ENCODE measurements at regions not wholly inside any gene's neighbourhood (a gene's known extent, or its start where the extent isn't known, plus 50 kb on each side); places are given as distances from the start of the nearest gene placed in this dataset.

DNA sequence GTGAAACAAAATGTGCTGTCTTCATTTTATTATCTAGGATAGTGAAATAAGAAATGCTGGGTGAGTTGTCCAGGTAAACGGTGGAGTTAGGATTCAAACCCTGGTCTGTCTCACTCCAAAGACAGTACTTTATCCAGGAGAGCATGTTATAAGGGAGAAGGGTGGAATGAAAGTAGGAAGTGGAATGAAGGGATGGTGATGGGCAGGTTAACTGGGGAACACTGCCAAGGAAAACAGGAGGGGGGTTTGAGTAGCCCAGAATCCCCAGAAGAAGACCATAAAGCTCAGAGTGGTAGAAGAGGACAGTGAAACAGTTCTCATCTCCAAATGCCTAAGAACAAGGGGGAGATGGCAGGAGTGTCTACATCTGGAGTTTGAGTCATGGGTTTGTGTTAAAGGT, 169.0 kb downstream of the BARX2 start:
- Mint-ChIP-seq H3K27me3 (ENCODE audit: low read depth) (peaks cover 13% of the 10 kb centered on the region), H3K36me3 (ENCODE audit: insufficient read depth in 1 of 3, low read depth in 3 of 3) (peaks cover 7 to 13% (median 8%) of the 10 kb centered on the region in 3 experiments), H3K27ac (no peak overlapping the region), H3K9me3 (peaks cover 21 to 35% of the 10 kb centered on the region in 2 experiments), H3K4me3 (no peak overlapping the region), H3K4me1 (no peaks in the 10 kb centered on the region)
- H3K4me1 ChIP-seq (ENCODE audit: insufficient read depth, low read length) = no peaks in the 10 kb centered on the region
- H3K9ac ChIP-seq (ENCODE audit: extremely low read depth, insufficient read length, low read length) = no peak overlapping the region
- H2BK12ac ChIP-seq (ENCODE audit: insufficient read length, low read depth, low read length) = no peak overlapping the region
- no peak overlapping the region for H4K8ac ChIP-seq (replicated peaks; ENCODE audit: insufficient read length, low read depth, low read length)
- no peaks in the 10 kb centered on the region for H3K23me2 ChIP-seq (ENCODE audit: insufficient read length, low read depth, low read length, poor library complexity, severe bottlenecking)
- H3K27ac ChIP-seq (ENCODE audit: insufficient read length, low read depth, low read length) = no peak overlapping the region
- no peak overlapping the region for H3K4ac ChIP-seq (ENCODE audit: low read depth, low read length)
- H3K27me3 ChIP-seq (ENCODE audit: insufficient read depth, low read length) = no peaks in the 10 kb centered on the region
- no peak overlapping the region for H3T11ph ChIP-seq (ENCODE audit: low read length)
- no peak overlapping the region for H2BK5ac ChIP-seq (ENCODE audit: insufficient read length, low read length)
- H4K91ac ChIP-seq (ENCODE audit: insufficient read length, low read depth, low read length) = no peak overlapping the region
- no peak overlapping the region for H3K14ac ChIP-seq (ENCODE audit: insufficient read depth, low read length)
- DNase-seq = no peak
- H2BK15ac ChIP-seq (ENCODE audit: low read depth, low read length) = no peak overlapping the region
- no peak overlapping the region for H2BK120ac ChIP-seq (ENCODE audit: low read depth, low read length, poor library complexity, severe bottlenecking)
- H3K79me2 ChIP-seq (ENCODE audit: insufficient read depth, low read length) = no peaks in the 10 kb centered on the region
- H2AK5ac ChIP-seq (ENCODE audit: insufficient read length, low read length) = no peak overlapping the region
- no peak overlapping the region for H2AFZ ChIP-seq (ENCODE audit: low read length)
- H2BK20ac ChIP-seq (ENCODE audit: low read depth, low read length, poor library complexity, severe bottlenecking) = no peak overlapping the region
- H3K4me2 ChIP-seq (ENCODE audit: insufficient read depth, insufficient read length, low read length) = no peak overlapping the region
- WGBS (ENCODE audit: extremely low coverage, insufficient read length, low lambda C conversion rate) = no CpG with 5 or more reads among the region's 1 CpG
- no peaks in the 10 kb centered on the region for H3K9me3 ChIP-seq (ENCODE audit: control insufficient read depth, low read depth, low read length)
- H3K79me1 ChIP-seq (ENCODE audit: insufficient read depth, low read depth, low read length, poor library complexity, severe bottlenecking) = no peaks in the 10 kb centered on the region
- H3K18ac ChIP-seq (ENCODE audit: insufficient read length, low read depth, low read length) = no peak overlapping the region
- TF ChIP-seq, protein P1, sequence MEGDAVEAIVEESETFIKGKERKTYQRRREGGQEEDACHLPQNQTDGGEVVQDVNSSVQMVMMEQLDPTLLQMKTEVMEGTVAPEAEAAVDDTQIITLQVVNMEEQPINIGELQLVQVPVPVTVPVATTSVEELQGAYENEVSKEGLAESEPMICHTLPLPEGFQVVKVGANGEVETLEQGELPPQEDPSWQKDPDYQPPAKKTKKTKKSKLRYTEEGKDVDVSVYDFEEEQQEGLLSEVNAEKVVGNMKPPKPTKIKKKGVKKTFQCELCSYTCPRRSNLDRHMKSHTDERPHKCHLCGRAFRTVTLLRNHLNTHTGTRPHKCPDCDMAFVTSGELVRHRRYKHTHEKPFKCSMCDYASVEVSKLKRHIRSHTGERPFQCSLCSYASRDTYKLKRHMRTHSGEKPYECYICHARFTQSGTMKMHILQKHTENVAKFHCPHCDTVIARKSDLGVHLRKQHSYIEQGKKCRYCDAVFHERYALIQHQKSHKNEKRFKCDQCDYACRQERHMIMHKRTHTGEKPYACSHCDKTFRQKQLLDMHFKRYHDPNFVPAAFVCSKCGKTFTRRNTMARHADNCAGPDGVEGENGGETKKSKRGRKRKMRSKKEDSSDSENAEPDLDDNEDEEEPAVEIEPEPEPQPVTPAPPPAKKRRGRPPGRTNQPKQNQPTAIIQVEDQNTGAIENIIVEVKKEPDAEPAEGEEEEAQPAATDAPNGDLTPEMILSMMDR (conservative IDR thresholded peaks at IDR 0.05) = no peak
- no peak overlapping the region for H3K23ac ChIP-seq (ENCODE audit: insufficient read length, low read depth, low read length)
- H4K20me1 ChIP-seq (ENCODE audit: control insufficient read depth, insufficient read depth, insufficient read length) = no peaks in the 10 kb centered on the region
- H4K5ac ChIP-seq (ENCODE audit: insufficient read length, low read depth, low read length) = no peak overlapping the region
- no peak overlapping the region for H3K56ac ChIP-seq (ENCODE audit: insufficient read length, low read depth, low read length)
